ENCODE measurements at regions not wholly inside any gene's neighbourhood (a gene's known extent, or its start where the extent isn't known, plus 50 kb on each side); places are given as distances from the start of the nearest gene placed in this dataset.

GRCh38 chr3:163138258-163138657 is 1641.7 kb downstream of the OTOL1 start:
- TF ChIP-seq, protein P1, sequence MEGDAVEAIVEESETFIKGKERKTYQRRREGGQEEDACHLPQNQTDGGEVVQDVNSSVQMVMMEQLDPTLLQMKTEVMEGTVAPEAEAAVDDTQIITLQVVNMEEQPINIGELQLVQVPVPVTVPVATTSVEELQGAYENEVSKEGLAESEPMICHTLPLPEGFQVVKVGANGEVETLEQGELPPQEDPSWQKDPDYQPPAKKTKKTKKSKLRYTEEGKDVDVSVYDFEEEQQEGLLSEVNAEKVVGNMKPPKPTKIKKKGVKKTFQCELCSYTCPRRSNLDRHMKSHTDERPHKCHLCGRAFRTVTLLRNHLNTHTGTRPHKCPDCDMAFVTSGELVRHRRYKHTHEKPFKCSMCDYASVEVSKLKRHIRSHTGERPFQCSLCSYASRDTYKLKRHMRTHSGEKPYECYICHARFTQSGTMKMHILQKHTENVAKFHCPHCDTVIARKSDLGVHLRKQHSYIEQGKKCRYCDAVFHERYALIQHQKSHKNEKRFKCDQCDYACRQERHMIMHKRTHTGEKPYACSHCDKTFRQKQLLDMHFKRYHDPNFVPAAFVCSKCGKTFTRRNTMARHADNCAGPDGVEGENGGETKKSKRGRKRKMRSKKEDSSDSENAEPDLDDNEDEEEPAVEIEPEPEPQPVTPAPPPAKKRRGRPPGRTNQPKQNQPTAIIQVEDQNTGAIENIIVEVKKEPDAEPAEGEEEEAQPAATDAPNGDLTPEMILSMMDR (IDR thresholded peaks at IDR 0.05) = no peak
- no peak for TF ChIP-seq EZH2 (IDR thresholded peaks at IDR 0.05; ENCODE audit: borderline replicate concordance, insufficient read depth, low read depth, low read length, poor library complexity, severe bottlenecking)

Data from B cell (primary cell).